ENCODE measurements at regions not wholly inside any gene's neighbourhood (a gene's known extent, or its start where the extent isn't known, plus 50 kb on each side); places are given as distances from the start of the nearest gene placed in this dataset.
"Not testable (repeated sequence)": the region's sequence is repeated elsewhere in the genome, so short reads cannot be mapped to it uniquely, and the experiment has no call there.

- no peak for DNase-seq
Measured at GRCh38 chr13:97726664-97727280, 226.7 kb upstream of the IPO5 start.

GRCh38 chr13:97727991-97728390 lies 225.5 kb upstream of the IPO5 start:
- DNase-seq: no peak

- no peak for DNase-seq
Measured at GRCh38 chr13:97736436-97736835, 217.0 kb upstream of the IPO5 start.

GRCh38 chr13:97742084-97742483 lies 211.4 kb upstream of the IPO5 start:
- DNase-seq: no peak

GRCh38 chr13:97743938-97744337 lies 209.5 kb upstream of the IPO5 start:
- DNase-seq: no peak

GRCh38 chr13:97746649-97747048 lies 206.8 kb upstream of the IPO5 start:
- no peak for DNase-seq

- no peak for DNase-seq
Measured at GRCh38 chr13:97749174-97749573, 204.3 kb upstream of the IPO5 start.

GRCh38 chr13:97751477-97751876 lies 202.0 kb upstream of the IPO5 start:
- DNase-seq: no peak

GRCh38 chr13:97752961-97753668 lies 200.4 kb upstream of the IPO5 start:
- no peak for DNase-seq

GRCh38 chr13:97753942-97754670 lies 199.4 kb upstream of the IPO5 start:
- DNase-seq: no peak

- DNase-seq: no peak
Measured at GRCh38 chr13:97757807-97758206, 195.7 kb upstream of the IPO5 start.

GRCh38 chr13:97758317-97758716 lies 195.2 kb upstream of the IPO5 start:
- no peak for DNase-seq

- no peak for DNase-seq
Measured at GRCh38 chr13:97761796-97762540, 191.5 kb upstream of the IPO5 start.

GRCh38 chr13:97766749-97767148 lies 186.7 kb upstream of the IPO5 start:
- no peak for DNase-seq

- no peak for DNase-seq
Measured at GRCh38 chr13:97768134-97768533, 185.3 kb upstream of the IPO5 start.

GRCh38 chr13:97770231-97770630 lies 183.2 kb upstream of the IPO5 start:
- not testable (repeated sequence) for DNase-seq

GRCh38 chr13:97772466-97772865 lies 181.0 kb upstream of the IPO5 start:
- not testable (repeated sequence) for DNase-seq

- not testable (repeated sequence) for DNase-seq
Measured at GRCh38 chr13:97774391-97775100, 178.9 kb upstream of the IPO5 start.

- no peak for DNase-seq
Measured at GRCh38 chr13:97780486-97780885, 173.0 kb upstream of the IPO5 start.

- DNase-seq: no peak
Measured at GRCh38 chr13:97781891-97782305, 171.6 kb upstream of the IPO5 start.

GRCh38 chr13:97786510-97786909 lies 167.0 kb upstream of the IPO5 start:
- DNase-seq: no peak

GRCh38 chr13:97797553-97797952 lies 155.9 kb upstream of the IPO5 start:
- no peak for DNase-seq

All from occipital lobe (tissue), 1 donor.